HG03565 (cell line): ENCODE measurements at regions not wholly inside any gene's neighbourhood (a gene's known extent, or its start where the extent isn't known, plus 50 kb on each side); places are given as distances from the start of the nearest gene placed in this dataset.

Experiments
- ATAC-seq: cut with Tn5 transposase; IDR thresholded peaks from one replicate; pipeline ENCODE4 v1.9.1; 2021; ENCODE audit warnings: mild to moderate bottlenecking, moderate library complexity; ENCODE audit not compliant: unreplicated experiment

- ATAC-seq = no peak
These were observed 231.6 kb upstream of the TAS2R1 start for GRCh38 chr5:9861666-9862256.

GRCh38 chr5:9859808-9860207, 229.7 kb upstream of the TAS2R1 start:
- ATAC-seq = no peak

- ATAC-seq = no peak
These were observed 227.9 kb upstream of the TAS2R1 start for GRCh38 chr5:9858043-9858442.

- no peak for ATAC-seq
These were observed 223.2 kb upstream of the TAS2R1 start for GRCh38 chr5:9853309-9853708.

GRCh38 chr5:9852671-9853070, 222.5 kb upstream of the TAS2R1 start:
- no peak for ATAC-seq

- ATAC-seq = no peak
These were observed 221.3 kb upstream of the TAS2R1 start for GRCh38 chr5:9851458-9851857.

- no peak for ATAC-seq
These were observed 220.3 kb upstream of the TAS2R1 start for GRCh38 chr5:9850456-9850855.

- ATAC-seq = no peak
These were observed 217.5 kb upstream of the TAS2R1 start for GRCh38 chr5:9847631-9848030.

- ATAC-seq = no peak
These were observed 215.0 kb upstream of the TAS2R1 start for GRCh38 chr5:9845185-9845584.

GRCh38 chr5:9841516-9842170, 211.5 kb upstream of the TAS2R1 start:
- ATAC-seq = no peak

- no peak for ATAC-seq
These were observed 208.8 kb upstream of the TAS2R1 start for GRCh38 chr5:9838916-9839315.

- no peak for ATAC-seq
These were observed 205.0 kb upstream of the TAS2R1 start for GRCh38 chr5:9834871-9835770.

- ATAC-seq = no peak
These were observed 203.7 kb upstream of the TAS2R1 start for GRCh38 chr5:9833871-9834270.

GRCh38 chr5:9832921-9833320, 202.8 kb upstream of the TAS2R1 start:
- no peak for ATAC-seq

GRCh38 chr5:9831823-9832222, 201.7 kb upstream of the TAS2R1 start:
- ATAC-seq = no peak

- no peak for ATAC-seq
These were observed 200.0 kb upstream of the TAS2R1 start for GRCh38 chr5:9830184-9830583.

- no peak for ATAC-seq
These were observed 199.5 kb upstream of the TAS2R1 start for GRCh38 chr5:9829621-9830020.

GRCh38 chr5:9820691-9821449, 190.7 kb upstream of the TAS2R1 start:
- no peak for ATAC-seq

- no peak for ATAC-seq
These were observed 188.2 kb upstream of the TAS2R1 start for GRCh38 chr5:9818340-9818845.

- no peak for ATAC-seq
These were observed 187.7 kb upstream of the TAS2R1 start for GRCh38 chr5:9817819-9818218.

GRCh38 chr5:9815051-9815450, 184.9 kb upstream of the TAS2R1 start:
- ATAC-seq = no peak
